ENCODE measurements at regions not wholly inside any gene's neighbourhood (a gene's known extent, or its start where the extent isn't known, plus 50 kb on each side); places are given as distances from the start of the nearest gene placed in this dataset.

DNA sequence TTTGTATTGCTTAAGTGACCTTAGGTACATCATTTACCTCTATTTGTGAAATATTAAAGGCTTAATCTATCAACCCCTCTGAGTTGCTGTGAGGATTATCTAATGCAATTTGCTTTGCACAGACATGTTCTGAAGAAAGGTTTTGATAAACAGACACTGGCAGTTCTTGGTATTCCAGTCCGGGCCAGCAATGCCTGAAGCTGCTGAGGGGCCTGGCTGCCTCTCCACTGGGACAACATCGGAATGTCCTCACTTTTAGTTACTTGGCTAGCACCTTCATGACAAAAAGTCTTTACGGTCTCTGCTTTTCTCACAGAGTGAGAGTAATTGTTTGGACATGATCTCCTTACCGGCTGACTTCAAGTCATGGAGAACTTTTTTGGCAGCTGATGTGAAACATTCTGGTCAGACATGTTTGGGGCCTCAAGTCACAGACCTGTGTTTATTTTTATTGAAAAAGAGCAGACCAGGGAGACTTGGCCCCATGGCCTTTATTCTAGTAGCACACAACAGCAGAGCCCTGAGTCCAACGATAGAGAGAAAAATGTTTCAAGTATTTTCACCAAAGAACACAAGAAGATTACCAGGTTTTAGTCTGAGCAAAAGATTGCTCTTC, 1112.3 kb upstream of the FANCL start:
- no peak overlapping the region for H4K8ac ChIP-seq (ENCODE audit: extremely low read depth, insufficient read depth, low read length)
- no peaks in the 10 kb centered on the region for H3K79me1 ChIP-seq (ENCODE audit: low read depth, low read length)
- H3K56ac ChIP-seq (replicated peaks; ENCODE audit: insufficient read length, low read depth, low read length) = no peak overlapping the region
- no peak overlapping the region for H3K14ac ChIP-seq (ENCODE audit: insufficient read length)
- no peak overlapping the region for H3K23ac ChIP-seq (ENCODE audit: insufficient read length)
- no peak overlapping the region for H2BK120ac ChIP-seq (replicated peaks; ENCODE audit: low read depth, low read length)
- H3K9ac ChIP-seq (replicated peaks in 1 of 4; ENCODE audit: extremely low read depth in 1 of 4, low read depth in 3 of 4, low read length in 3 of 4) = no peak overlapping the region
- H3K4me2 ChIP-seq (ENCODE audit: insufficient read depth in 1 of 2, low read depth in 2 of 2, low read length in 2 of 2) = no peak overlapping the region
- no peak overlapping the region for H4K5ac ChIP-seq (ENCODE audit: insufficient read length, low read depth, low read length)
- H3K4ac ChIP-seq (replicated peaks; ENCODE audit: insufficient read length, low read depth, low read length) = no peak overlapping the region
- no peak overlapping the region for H2BK20ac ChIP-seq (ENCODE audit: low read length)
- no peak overlapping the region for H2AK5ac ChIP-seq (ENCODE audit: low read depth, low read length)
- no peaks in the 10 kb centered on the region for H3K4me1 ChIP-seq (replicated peaks in 1 of 4; ENCODE audit: control insufficient read depth in 3 of 4, insufficient read depth in 4 of 4, low read length in 3 of 4)
- H3K36me3 ChIP-seq (ENCODE audit: control insufficient read depth in 2 of 4, insufficient read depth in 4 of 4, low read length in 3 of 4) = no peaks in the 10 kb centered on the region
- no peaks in the 10 kb centered on the region for H3K23me2 ChIP-seq (ENCODE audit: low read depth, low read length)
- H3K27me3 ChIP-seq (replicated peaks in 1 of 4; ENCODE audit: control insufficient read depth in 3 of 4, extremely low read depth in 1 of 4, insufficient read depth in 3 of 4, low read length in 3 of 4) = no peaks in the 10 kb centered on the region
- ChIA-PET POLR2A (ENCODE audit: partially characterized antibody) (no interaction called here), CTCF (ENCODE audit: partially characterized antibody) (no interaction called here)
- H3K18ac ChIP-seq (ENCODE audit: extremely low read depth, low read length) = no peak overlapping the region
- DNase-seq (ENCODE audit: low read depth in 1 of 2, low spot score in 2 of 2) = no peak
- no peak overlapping the region for H2BK12ac ChIP-seq (ENCODE audit: low read depth, low read length)
- H4K20me1 ChIP-seq (replicated peaks in 1 of 2; ENCODE audit: control insufficient read depth in 1 of 2, insufficient read depth in 2 of 2, low read length in 2 of 2) = no peaks in the 10 kb centered on the region
- 92% methylated on average over 5 of the region's 5 CpGs; no CpG with 5 or more reads in 1 of the 2 experiments for WGBS, 2 experiments (ENCODE audit: extremely low coverage in 1 of 2, insufficient coverage in 1 of 2, insufficient read length in 1 of 2, insufficient replicate concordance in 2 of 2, low coverage in 1 of 2, low lambda C conversion rate in 2 of 2, missing lambda C conversion rate in 1 of 2)
- no peak overlapping the region for H2AFZ ChIP-seq (ENCODE audit: low read length)
- H4K91ac ChIP-seq (replicated peaks; ENCODE audit: insufficient read length, low read length) = no peak overlapping the region
- H3K9me3 ChIP-seq (ENCODE audit: insufficient read depth in 2 of 2, low read depth in 1 of 2, low read length in 1 of 2) = no peaks in the 10 kb centered on the region
- no peak overlapping the region for H2BK5ac ChIP-seq (ENCODE audit: low read depth, low read length)
- no peak overlapping the region for H3K4me3 ChIP-seq (ENCODE audit: extremely low read depth in 1 of 4, insufficient read depth in 2 of 4, low read depth in 3 of 4, low read length in 4 of 4)
- no peak overlapping the region for H2BK15ac ChIP-seq (ENCODE audit: low read length)
- no peaks in the 10 kb centered on the region for H3K79me2 ChIP-seq (ENCODE audit: control insufficient read depth in 1 of 2, insufficient read depth in 2 of 2, low read length in 2 of 2)
- H3K27ac ChIP-seq (ENCODE audit: low read depth, low read length) = no peak overlapping the region
- FAIRE-seq = no peak
- no peak for TF ChIP-seq TAF7 (optimal IDR thresholded peaks at IDR 0.05; ENCODE audit: borderline replicate concordance, low read depth, low read length)
